ENCODE measurements at regions not wholly inside any gene's neighbourhood (a gene's known extent, or its start where the extent isn't known, plus 50 kb on each side); places are given as distances from the start of the nearest gene placed in this dataset.
"Not testable (repeated sequence)": the region's sequence is repeated elsewhere in the genome, so short reads cannot be mapped to it uniquely, and the experiment has no call there.

- DNase-seq (ENCODE audit: low spot score) = peak; percentile 60
These were observed 1183.7 kb upstream of the TMEM132C start for GRCh38 chr12:127083008-127083949.

GRCh38 chr12:127101076-127101475 is 1165.9 kb upstream of the TMEM132C start:
- DNase-seq (ENCODE audit: low spot score) = no peak

- no peak for DNase-seq (ENCODE audit: low spot score)
These were observed 1160.9 kb upstream of the TMEM132C start for GRCh38 chr12:127106041-127106440.

GRCh38 chr12:127106697-127107096 is 1160.3 kb upstream of the TMEM132C start:
- no peak for DNase-seq (ENCODE audit: low spot score)

- no peak for DNase-seq (ENCODE audit: low spot score)
These were observed 1159.2 kb upstream of the TMEM132C start for GRCh38 chr12:127107744-127108143.

GRCh38 chr12:127108360-127109215 is 1158.4 kb upstream of the TMEM132C start:
- no peak for DNase-seq (ENCODE audit: low spot score)

- DNase-seq (ENCODE audit: low spot score) = no peak
These were observed 1153.0 kb upstream of the TMEM132C start for GRCh38 chr12:127113945-127114344.

GRCh38 chr12:127115468-127116035 is 1151.4 kb upstream of the TMEM132C start:
- DNase-seq (ENCODE audit: low spot score) = no peak

- DNase-seq (ENCODE audit: low spot score) = no peak
These were observed 1148.7 kb upstream of the TMEM132C start for GRCh38 chr12:127118251-127118650.

- DNase-seq (ENCODE audit: low spot score) = no peak
These were observed 1147.3 kb upstream of the TMEM132C start for GRCh38 chr12:127119600-127120140.

GRCh38 chr12:127120851-127121250 is 1146.1 kb upstream of the TMEM132C start:
- no peak for DNase-seq (ENCODE audit: low spot score)

- no peak for DNase-seq (ENCODE audit: low spot score)
These were observed 1145.4 kb upstream of the TMEM132C start for GRCh38 chr12:127121494-127122084.

- no peak for DNase-seq (ENCODE audit: low spot score)
These were observed 1141.2 kb upstream of the TMEM132C start for GRCh38 chr12:127125607-127126259.

GRCh38 chr12:127126260-127126628 is 1140.7 kb upstream of the TMEM132C start:
- DNase-seq (ENCODE audit: low spot score) = no peak

GRCh38 chr12:127127897-127128296 is 1139.1 kb upstream of the TMEM132C start:
- DNase-seq (ENCODE audit: low spot score) = no peak

- no peak for DNase-seq (ENCODE audit: low spot score)
These were observed 1136.4 kb upstream of the TMEM132C start for GRCh38 chr12:127130506-127131124.

- no peak for DNase-seq (ENCODE audit: low spot score)
These were observed 1133.2 kb upstream of the TMEM132C start for GRCh38 chr12:127133675-127134335.

GRCh38 chr12:127140864-127141484 is 1126.0 kb upstream of the TMEM132C start:
- DNase-seq (ENCODE audit: low spot score) = not testable (repeated sequence)

- no peak for DNase-seq (ENCODE audit: low spot score)
These were observed 1124.0 kb upstream of the TMEM132C start for GRCh38 chr12:127143020-127143419.

GRCh38 chr12:127144770-127145169 is 1122.2 kb upstream of the TMEM132C start:
- DNase-seq (ENCODE audit: low spot score) = no peak

Data from hematopoietic multipotent progenitor cell treated with erythropoietin and hydrocortisone succinate and interleukin-3 and kit ligand, for 17 days (in vitro differentiated cells).